ENCODE measurements at regions not wholly inside any gene's neighbourhood (a gene's known extent, or its start where the extent isn't known, plus 50 kb on each side); places are given as distances from the start of the nearest gene placed in this dataset.
"Not testable (repeated sequence)": the region's sequence is repeated elsewhere in the genome, so short reads cannot be mapped to it uniquely, and the experiment has no call there.

GRCh38 chr6:127406722-127407121 lies 52.5 kb downstream of the KIAA0408 start:
- H3K27ac ChIP-seq; DNase-seq; in situ Hi-C loops (cut with HindIII; ENCODE audit: low pct_ligation_motif_present, low sequenced_read_pairs); H3K27me3 ChIP-seq (replicated peaks); H3K36me3 ChIP-seq (replicated peaks); H3K4me3 ChIP-seq (ENCODE audit: low read depth, low read length): not testable (repeated sequence)

GRCh38 chr6:127406122-127406521 lies 53.1 kb downstream of the KIAA0408 start:
- Histone ChIP-seq H3K27me3 (replicated peaks) (no peaks in the 10 kb centered on the region), H3K4me3 (ENCODE audit: low read depth, low read length) (no peak overlapping the region), H3K27ac (no peak overlapping the region), H3K36me3 (replicated peaks) (no peaks in the 10 kb centered on the region)
- TF ChIP-seq CTCF (IDR thresholded peaks at IDR 0.05; ENCODE audit: low read depth, low read length, missing control alignments), result no peak
- no peak for DNase-seq
- in situ Hi-C loops (cut with HindIII; ENCODE audit: low pct_ligation_motif_present, low sequenced_read_pairs), result no loop called here

- DNase-seq, result no peak
- no peaks in the 10 kb centered on the region for H3K36me3 ChIP-seq (replicated peaks)
- H3K4me3 ChIP-seq (ENCODE audit: low read depth, low read length), result no peak overlapping the region
- no peak overlapping the region for H3K27ac ChIP-seq
- TF ChIP-seq CTCF (IDR thresholded peaks at IDR 0.05; ENCODE audit: low read depth, low read length, missing control alignments), result no peak
- H3K27me3 ChIP-seq (replicated peaks), result no peaks in the 10 kb centered on the region
- in situ Hi-C loops (cut with HindIII; ENCODE audit: low pct_ligation_motif_present, low sequenced_read_pairs), result no loop called here
Observed at GRCh38 chr6:127404594-127405178, 54.5 kb downstream of the KIAA0408 start.

GRCh38 chr6:127404133-127404532 lies 55.1 kb downstream of the KIAA0408 start:
- Histone ChIP-seq H3K36me3 (replicated peaks) (no peaks in the 10 kb centered on the region), H3K27me3 (replicated peaks) (no peaks in the 10 kb centered on the region), H3K27ac (no peak overlapping the region), H3K4me3 (ENCODE audit: low read depth, low read length) (no peak overlapping the region)
- in situ Hi-C loops (cut with HindIII; ENCODE audit: low pct_ligation_motif_present, low sequenced_read_pairs), result no loop called here
- no peak for DNase-seq
- TF ChIP-seq CTCF (IDR thresholded peaks at IDR 0.05; ENCODE audit: low read depth, low read length, missing control alignments), result no peak

GRCh38 chr6:127403636-127404035 lies 55.6 kb downstream of the KIAA0408 start:
- Histone ChIP-seq H3K4me3 (ENCODE audit: low read depth, low read length) (no peak overlapping the region), H3K27me3 (replicated peaks) (no peaks in the 10 kb centered on the region), H3K36me3 (replicated peaks) (no peaks in the 10 kb centered on the region), H3K27ac (no peak overlapping the region)
- in situ Hi-C loops (cut with HindIII; ENCODE audit: low pct_ligation_motif_present, low sequenced_read_pairs), result no loop called here
- TF ChIP-seq CTCF (IDR thresholded peaks at IDR 0.05; ENCODE audit: low read depth, low read length, missing control alignments), result no peak
- no peak for DNase-seq

GRCh38 chr6:127402890-127403617 lies 56.1 kb downstream of the KIAA0408 start:
- H3K36me3 ChIP-seq (replicated peaks), result no peaks in the 10 kb centered on the region
- H3K27me3 ChIP-seq (replicated peaks), result no peaks in the 10 kb centered on the region
- in situ Hi-C loops (cut with HindIII; ENCODE audit: low pct_ligation_motif_present, low sequenced_read_pairs), result no loop called here
- H3K4me3 ChIP-seq (ENCODE audit: low read depth, low read length), result no peak overlapping the region
- DNase-seq, result no peak
- TF ChIP-seq CTCF (IDR thresholded peaks at IDR 0.05; ENCODE audit: low read depth, low read length, missing control alignments), result no peak
- no peak overlapping the region for H3K27ac ChIP-seq

Measured in brain microvascular endothelial cell (primary cell).